Ammon's horn (tissue), 1 donor: ENCODE measurements at regions not wholly inside any gene's neighbourhood (a gene's known extent, or its start where the extent isn't known, plus 50 kb on each side); places are given as distances from the start of the nearest gene placed in this dataset.
"Not testable (repeated sequence)": the region's sequence is repeated elsewhere in the genome, so short reads cannot be mapped to it uniquely, and the experiment has no call there.

Experiments
- DNase-seq: peaks from one replicate; pipeline ENCODE4 v3.0.0-alpha.2; 2016; ENCODE audit warnings: low spot score

DNA sequence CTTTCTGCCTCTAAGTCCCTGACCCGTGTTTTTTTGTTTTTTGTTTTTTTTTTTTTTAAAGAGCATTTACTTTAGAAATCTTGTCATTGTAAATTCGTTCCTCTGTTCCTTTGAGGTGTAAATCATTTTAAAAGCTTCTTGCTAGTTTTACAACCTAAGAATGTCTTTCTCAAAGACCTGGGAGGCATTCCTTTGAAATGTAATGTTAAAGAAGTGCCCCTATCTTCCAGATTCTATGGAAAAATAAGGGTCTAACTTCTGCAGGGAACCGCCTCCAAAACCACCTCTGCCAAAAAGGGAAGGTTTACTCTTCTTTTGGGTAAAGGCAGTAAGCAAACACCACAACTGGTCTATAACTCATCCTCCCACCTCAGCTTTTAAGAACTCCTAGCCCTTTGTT lies 259.6 kb upstream of the ZNF804A start:
- DNase-seq: no peak

DNA sequence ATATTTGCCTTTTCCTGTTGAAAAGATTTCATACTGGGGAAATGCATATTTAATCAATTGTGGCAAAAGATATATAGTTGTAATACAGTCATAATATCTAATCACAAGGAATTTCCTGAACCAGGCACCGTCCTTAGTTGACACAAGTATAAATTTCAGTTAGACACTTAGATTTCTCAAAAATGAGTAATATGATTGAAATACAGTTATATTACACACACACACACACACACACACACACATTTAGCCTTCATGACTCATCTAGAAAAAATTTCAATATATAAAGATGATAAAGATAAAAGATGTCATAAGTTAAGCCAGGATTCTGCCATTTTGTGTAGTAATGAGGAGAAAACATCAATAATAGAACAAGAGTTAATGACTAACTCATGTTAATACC lies 258.4 kb upstream of the ZNF804A start:
- DNase-seq: no peak

DNA sequence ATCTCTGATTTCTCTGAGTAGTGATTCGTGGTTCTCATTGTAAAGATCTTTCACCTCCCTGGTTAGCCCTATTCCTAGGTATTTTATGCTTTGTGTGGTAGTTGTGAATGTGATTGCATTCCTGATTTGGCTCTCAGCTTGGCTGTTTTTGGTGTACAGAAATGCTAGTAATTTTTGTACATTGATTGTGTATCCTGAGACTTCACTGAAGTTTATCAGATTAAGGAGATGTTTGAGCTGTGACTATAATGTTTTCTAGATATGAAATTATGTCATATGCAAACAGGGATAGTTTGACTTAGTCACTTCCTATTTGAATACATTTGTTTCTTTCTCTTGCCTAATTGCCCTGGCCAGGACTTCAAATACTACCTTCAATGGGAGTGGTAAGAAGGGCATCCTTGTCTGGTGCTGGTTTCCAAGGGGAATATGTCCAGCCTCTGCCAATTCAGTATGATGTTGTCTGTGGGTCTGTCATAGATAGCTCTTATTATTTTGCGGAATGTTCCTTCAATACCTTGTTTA lies 251.9 kb upstream of the ZNF804A start:
- DNase-seq: no peak

DNA sequence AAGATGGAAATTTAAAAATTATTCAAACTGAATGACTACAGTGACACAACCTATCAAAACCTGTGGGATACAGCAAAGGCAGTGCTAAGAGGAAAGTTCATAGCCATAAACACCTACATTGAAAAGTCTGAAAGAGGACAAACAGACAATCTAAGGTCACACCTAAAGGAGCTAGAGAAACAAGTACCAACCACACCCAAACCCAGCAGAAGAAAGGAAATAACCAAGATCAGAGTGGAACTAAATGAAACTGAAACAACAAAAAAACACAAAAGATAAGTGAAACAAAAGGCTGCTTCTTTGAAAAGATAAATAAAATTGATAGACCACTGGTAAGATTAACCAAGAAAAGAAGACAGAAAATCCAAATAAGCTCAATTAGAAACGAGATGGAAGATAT lies 247.2 kb upstream of the ZNF804A start:
- no peak for DNase-seq

DNA sequence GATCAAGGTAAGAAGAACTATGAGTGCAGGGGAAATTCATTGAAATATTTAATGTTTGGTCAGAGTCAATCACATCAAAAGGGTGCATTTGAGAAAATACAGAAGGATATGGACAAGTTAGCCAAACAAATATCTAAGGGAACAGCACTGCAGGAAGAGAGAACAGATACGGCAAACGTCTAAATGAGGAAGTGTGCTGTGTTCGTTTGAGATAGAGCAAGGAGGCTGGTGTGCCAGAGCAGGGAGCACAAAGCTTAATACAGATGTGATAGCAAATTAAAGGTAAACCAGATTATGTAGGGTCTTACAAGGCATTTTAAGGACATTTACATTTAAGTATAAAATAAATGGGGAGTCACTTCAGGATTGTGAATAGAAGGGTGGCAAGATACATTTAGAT lies 241.3 kb upstream of the ZNF804A start:
- DNase-seq: no peak

DNA sequence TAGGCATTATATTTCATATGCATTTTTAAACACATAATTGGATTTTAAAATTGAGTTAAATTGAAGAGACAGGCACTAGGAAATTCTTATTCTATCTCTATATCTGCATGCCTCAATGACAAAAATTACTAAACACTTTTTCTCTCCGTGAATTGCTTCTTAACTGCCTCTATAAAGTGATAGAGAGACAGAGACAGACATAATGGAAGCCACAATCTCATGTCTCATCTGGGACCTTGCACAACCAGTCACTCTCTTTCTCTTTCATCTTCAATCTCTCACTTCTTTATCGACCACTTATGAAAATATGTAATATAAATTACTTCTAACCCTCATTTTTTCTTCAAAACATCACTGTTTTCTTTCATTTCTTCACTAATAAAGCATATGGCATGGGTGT lies 238.9 kb upstream of the ZNF804A start:
- DNase-seq: no peak

DNA sequence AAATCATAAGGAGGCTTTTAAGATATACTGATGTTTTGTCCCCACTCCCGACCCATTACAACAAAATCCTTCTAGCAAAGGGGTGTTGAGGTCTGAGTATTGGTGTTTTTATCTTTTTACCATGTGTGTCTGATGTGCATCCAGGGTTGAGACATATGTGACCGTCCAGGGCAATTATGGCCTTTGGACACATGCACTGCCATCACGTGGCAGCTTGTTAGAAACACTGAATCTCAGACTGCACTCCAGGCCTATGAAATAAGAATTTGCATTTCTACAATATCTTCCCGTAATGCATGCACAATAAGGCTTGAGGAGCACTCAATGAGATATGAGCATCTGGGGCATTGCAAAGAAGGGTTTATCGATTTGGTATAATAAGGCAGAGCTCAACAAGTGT lies 235.1 kb upstream of the ZNF804A start:
- no peak for DNase-seq

DNA sequence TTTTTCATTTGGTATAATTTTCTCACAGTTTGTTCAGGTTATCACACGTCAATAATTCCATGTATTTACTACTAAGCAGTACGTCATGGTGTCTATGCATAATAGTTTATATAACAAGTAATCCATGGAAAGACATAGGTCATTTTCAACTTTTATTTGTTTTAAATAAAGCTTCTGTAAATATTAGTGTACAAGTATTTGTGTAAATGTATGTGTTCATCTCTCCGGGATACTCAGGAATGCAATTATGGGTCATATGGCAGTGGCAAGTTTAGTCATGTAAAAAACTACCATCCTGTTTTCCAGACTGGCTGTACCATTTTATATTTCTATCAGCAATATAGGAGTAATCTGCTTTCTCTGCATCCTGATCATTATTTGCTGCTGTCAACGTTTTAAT lies 231.1 kb upstream of the ZNF804A start:
- DNase-seq: no peak

DNA sequence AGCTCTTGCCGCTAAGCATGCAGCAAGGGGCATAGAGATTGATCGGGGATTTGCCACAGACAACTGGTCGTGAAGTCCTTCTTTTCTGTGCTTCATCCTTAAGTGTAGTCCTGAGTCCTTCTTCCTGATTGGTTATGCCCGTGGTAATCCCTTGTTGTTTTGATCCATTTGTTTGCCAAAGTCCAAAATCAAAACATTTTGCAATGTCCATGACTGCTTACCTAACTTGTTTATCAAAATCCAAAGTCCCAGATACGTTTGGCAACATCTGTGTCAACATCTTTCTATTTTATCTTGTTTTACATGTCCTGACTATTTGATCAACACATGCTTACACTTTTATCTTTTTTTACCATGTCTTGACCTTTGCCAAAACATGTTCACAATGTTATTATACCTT lies 229.0 kb upstream of the ZNF804A start:
- DNase-seq: no peak

DNA sequence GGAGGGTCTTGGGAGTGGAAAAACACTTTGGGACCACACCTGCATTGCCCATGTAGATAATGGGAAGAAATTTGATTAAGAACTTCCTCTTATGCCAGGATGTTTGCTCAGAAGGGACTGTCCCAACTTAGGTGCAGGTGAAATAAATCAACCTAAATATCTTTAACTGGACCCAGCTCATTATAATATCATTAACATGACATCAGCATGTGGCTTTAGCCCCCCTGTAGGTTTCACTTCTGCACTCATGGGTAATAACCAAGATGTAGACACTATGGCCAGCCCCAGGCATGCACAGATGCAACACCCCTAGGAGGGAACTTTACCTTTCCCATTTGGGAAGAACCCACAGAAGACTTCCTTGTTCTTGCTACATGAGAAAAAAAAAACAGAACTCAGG lies 227.4 kb upstream of the ZNF804A start:
- DNase-seq: no peak

DNA sequence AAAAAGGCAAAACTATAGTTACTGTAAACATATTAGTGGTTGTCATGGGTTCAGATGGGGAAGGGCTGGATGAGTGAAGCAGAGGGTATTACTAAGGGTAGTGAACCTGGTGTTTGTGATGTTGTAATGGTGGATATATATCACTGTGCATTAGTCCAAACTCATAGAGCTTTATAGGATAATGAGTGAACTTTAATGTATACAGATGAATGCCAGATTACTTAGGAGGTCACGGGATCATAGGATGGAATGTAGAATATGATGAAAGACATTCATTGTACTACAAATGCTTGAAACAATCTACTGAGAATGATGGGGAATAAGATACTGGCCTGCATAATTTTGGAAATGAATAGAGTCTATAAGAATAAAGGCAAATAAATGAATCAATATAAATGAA lies 226.7 kb upstream of the ZNF804A start:
- DNase-seq: no peak

DNA sequence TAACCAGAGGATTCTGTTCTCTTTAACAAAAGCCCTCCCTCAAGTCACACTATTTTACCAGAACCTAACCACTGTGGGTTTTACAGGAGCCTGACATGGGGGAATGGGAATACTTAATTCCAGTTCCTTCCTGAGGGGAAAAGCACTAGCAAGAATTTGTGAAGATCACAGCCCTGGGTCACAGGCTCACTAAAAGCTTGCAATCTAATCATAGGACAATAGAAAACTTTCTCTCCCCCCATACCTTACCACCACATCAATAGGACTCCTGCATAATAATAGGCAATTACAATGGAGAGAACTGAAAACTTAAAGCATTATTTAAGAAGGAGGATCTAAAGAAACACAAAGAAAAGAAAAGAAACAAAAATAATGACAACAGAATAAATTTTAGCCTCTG lies 225.8 kb upstream of the ZNF804A start:
- DNase-seq: no peak

DNA sequence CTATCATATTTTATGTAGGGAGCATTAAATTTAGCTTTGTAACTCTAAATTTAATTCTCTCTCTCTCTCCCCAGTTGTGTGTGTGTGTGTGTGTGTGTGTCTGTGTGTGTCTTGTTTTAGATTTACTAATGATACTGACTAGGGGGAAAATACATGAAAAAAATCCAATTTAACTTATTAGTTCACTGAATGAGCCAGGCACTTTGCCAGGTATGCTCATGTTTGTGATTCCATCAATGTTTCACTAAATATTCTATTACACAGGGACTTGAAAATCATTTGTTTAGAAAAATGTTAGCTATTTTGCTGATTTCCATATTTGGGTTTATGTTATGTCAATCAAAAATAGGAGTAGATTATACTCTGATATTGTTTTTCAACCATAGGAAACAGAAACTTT lies 203.7 kb upstream of the ZNF804A start:
- no peak for DNase-seq

DNA sequence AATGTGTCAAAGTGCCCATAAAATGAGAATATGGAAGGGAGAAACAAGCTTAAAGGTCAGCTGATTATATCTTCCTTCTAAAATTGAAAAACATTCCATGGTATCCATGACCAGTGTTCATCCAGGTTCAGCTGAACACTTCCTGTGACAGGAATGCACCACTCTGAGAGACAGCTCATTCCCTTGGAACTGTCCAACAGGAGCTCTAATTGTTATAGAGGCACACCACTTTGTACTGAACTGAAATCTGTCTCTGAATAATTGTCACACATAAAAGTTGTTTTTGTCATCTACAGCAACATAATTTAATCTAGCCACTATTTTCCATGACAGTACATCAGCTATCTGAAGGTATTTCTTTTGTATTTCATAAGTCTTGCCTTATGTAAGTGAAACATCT lies 195.9 kb upstream of the ZNF804A start:
- DNase-seq: no peak

DNA sequence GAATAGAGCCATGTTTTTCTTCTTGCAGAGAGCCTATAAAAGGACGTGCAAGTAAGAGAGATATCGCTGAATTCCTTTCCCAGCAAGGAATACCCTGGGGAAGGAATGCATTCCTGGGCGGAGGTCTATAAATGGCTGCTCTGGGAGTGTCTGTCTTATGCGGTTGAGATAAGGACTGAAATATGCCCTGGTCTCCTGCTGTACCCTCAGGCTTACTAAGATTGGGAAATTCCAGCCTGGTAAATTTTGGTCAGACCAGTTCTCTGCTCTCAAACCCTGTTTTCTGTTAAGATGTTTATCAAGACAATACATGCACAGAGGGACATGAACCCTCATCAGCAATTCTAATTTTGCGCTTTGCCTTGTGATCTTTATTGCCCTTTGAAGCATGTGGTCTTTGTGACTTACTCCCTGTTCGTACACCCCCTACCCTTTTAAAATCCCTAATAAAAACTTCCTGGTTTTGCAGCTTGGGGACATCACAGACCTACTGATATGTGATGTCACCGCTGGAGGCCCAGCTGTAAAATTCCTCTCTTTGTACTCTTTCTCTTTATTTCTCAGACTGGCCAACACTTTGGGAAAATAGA lies 191.2 kb upstream of the ZNF804A start:
- not testable (repeated sequence) for DNase-seq

DNA sequence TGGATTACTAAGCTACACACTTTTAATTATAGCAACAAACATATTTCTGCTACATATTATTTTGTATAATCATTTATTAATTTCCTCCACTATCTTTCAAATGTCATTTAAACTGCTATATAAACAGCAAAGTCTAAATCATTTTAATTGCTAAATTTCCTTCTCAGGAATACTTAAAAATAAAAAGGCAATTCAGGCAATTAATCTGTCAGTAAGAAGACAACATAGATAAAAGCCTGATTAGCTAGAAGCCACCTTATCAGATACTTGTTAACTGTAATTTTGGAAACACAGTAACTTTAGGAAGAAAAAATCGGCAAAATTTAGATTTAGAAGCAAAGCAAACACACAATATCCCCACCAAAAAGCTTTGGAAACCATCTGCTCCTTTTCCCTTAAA lies 188.2 kb upstream of the ZNF804A start:
- DNase-seq: no peak

DNA sequence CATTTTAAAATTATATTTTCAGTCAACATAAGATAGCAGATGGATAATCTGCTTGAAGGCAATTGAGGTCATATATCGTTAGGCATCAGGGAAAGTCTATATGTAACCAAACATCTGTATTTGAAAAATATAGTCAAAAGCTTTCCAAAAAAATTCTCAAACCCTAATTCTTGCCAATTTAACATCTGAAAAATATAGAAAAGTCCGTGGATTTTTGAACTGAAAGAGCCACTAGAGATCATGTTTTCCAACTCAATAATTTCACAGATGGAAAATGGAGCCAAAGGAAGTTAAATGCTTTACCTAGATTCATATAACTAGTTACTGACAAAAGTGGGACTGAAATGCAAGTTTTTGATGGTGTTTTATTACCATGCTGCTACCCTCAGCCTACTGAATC lies 185.1 kb upstream of the ZNF804A start:
- no peak for DNase-seq

DNA sequence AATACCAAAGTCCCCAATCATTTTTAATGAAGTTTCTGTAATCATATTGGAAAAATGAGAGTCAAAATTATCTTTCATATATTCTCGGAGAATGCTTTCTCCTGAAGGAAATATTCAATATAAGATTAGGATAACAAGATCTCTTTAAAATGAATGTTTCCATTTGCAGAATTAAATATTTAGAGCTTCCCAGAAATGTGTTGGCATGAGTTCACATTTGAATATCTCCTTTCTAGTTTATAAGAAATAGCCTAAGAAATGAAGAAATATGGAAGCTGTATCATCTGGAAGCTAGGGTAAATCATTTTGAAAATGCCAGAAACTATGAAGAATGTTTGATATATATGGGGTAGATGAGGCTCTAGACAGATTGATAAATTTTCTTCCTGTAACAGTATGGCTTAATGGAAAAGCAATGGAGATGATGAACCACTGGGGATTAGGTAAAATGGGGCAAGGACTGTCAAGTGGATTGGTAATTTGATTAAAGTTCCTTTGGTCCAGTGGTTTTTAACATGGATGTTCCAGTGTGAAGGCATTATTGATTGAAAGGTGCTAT lies 184.6 kb upstream of the ZNF804A start:
- DNase-seq: no peak

DNA sequence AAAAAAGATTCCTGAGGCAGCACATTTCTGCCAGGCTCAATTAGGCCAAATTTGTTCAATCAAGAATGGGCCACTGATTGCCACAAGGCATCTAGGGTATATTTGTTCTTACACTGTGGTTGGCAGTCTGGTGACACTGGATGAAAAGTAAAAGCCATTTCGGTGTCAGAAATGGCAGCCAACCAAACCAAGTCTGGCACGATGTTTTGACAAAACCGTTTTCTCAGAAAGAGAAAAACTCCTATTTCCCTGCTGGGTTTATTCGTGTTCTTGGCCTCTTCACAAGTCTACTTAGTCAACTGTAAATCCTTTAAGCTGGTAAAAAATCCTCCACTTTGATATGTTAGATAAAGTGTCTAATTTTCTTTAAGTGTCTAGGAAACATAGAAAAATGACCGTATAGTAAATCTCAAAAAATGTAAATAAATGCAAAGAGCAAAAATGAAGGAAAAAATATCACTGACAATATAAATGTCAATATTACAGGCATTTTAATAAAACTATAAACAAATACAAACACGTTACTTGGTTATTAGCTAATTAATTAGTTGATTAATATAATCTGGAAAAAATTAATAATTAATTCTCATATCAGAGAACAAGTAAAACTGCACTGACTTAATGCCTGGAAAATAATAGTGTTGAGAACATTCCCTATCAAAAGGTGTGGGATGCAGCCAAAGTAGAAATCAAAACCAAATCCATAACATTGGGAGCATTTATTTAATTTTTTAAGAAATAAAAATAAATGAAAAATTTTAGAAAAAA lies 182.0 kb upstream of the ZNF804A start:
- DNase-seq: peak; percentile 3

DNA sequence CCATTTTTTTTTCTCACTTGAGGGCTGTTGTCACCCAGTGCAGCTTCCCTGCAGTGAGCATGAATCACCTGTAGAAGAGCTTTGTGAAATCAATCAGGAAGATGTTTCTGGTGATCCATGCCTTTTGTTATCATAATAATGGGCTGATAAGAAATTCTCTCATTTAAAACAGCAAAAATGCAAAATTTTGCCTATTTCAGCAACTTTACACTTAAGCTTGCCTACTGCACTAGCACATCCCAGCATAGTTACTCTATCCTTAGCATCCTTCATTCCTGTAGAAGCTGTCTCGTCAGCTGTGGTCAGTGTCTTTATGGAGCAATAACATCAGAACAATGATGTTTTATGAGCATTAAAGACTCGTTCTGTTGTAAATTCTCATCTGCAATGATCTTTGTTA lies 178.6 kb upstream of the ZNF804A start:
- DNase-seq: no peak

DNA sequence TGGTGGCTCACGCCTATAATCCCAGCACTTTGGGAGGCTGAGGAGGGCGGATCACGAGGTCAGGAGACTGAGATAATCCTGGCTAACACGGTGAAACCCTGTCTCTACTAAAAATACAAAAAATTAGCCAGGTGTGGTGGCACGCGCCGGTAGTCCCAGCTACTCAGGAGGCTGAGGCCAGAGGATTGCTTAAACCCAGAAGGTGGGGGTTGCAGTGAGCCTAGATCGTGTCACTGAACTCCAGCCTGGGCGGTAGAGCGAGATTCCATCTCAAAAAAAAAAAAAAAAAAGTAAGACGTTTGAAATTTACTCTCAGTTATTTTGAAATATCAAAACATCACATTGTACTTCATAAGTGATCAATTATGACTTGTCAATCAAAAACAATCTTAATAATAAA lies 176.9 kb upstream of the ZNF804A start:
- DNase-seq: not testable (repeated sequence)

DNA sequence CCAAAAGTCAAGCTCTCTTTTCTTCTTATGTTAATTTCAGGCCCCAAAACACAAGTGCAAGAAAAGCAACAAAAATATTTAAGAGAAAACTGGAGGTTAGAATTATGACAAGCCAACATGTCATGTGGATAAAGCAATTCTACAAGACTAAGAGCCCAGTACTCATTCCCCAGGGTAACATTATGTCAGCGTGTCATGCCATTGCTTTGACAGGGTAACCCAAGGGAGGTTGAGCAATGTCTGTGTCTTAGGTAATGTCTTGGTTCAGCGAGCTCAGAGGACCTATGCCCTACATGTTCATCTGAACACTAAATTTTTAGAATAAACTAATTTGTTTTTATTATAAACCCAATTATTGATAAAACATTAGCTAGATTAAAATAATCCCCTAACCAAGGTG lies 173.2 kb upstream of the ZNF804A start:
- no peak for DNase-seq

DNA sequence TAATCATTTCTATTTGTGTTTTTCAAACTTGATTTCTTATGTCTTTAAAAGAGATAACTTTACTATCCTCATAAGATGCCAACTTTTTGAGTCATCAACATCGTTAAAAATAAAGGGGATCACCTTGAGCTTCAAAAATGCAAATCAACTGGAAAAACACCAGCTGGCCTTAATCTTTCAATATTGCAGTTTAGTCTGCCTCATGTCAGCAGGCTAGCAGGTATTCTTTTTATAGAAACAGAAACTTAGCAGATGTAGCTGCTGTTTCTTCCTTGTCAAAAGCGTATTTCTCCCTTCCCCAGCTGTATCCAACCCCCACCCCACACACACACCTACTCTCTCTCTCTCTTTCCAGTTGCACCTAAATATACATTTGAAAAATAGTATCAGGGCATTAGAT lies 154.1 kb upstream of the ZNF804A start:
- no peak for DNase-seq
